Endodermal cell (in vitro differentiated cells): ENCODE measurements at regions not wholly inside any gene's neighbourhood (a gene's known extent, or its start where the extent isn't known, plus 50 kb on each side); places are given as distances from the start of the nearest gene placed in this dataset.

ENCODE experiments used
- DNase-seq: peaks from one replicate; pipeline ENCODE4 v3.0.0-alpha.2; 2017
- H3K27ac ChIP-seq: 2 replicates; pipeline ENCODE4 v1.5.1; 2013; ENCODE audit warnings: mild to moderate bottlenecking, low read depth, low read length, moderate library complexity
- H3K27me3 ChIP-seq: 2 replicates; pipeline ENCODE4 v1.6.1; 2013; ENCODE audit warnings: mild to moderate bottlenecking, low read length, moderate library complexity; ENCODE audit not compliant: insufficient read depth, control insufficient read depth, poor library complexity, severe bottlenecking
- H3K36me3 ChIP-seq: 2 replicates; pipeline ENCODE4 v1.7.0; 2013; ENCODE audit warnings: mild to moderate bottlenecking, low read length, moderate library complexity; ENCODE audit not compliant: control insufficient read depth, insufficient read depth
- H3K4me1 ChIP-seq: one replicate; pipeline ENCODE4 v1.7.0; 2013; ENCODE audit warnings: low read length; ENCODE audit not compliant: control insufficient read depth, insufficient read depth
- H3K4me3 ChIP-seq: 2 replicates; pipeline ENCODE4 v1.5.1; 2013; ENCODE audit warnings: mild to moderate bottlenecking, low read length, moderate library complexity
- H3K9ac ChIP-seq: 2 replicates; pipeline ENCODE4 v1.6.1; 2013; ENCODE audit warnings: mild to moderate bottlenecking, low read length, moderate library complexity; ENCODE audit not compliant: poor library complexity, severe bottlenecking; ENCODE audit errors: extremely low read depth
- H3K9me3 ChIP-seq: 2 replicates; pipeline ENCODE4 v1.6.1; 2013; ENCODE audit warnings: mild to moderate bottlenecking, low read length, moderate library complexity; ENCODE audit not compliant: control insufficient read depth
- H3K27ac Mint-ChIP-seq: 2 replicates; pipeline ENCODE4 v1.8.0; 2020; ENCODE audit warnings: mixed read lengths
- H3K27me3 Mint-ChIP-seq: 2 replicates; pipeline ENCODE4 v1.8.0; 2021; ENCODE audit warnings: mild to moderate bottlenecking, mixed read lengths; ENCODE audit not compliant: insufficient read depth
- H3K36me3 Mint-ChIP-seq: 2 replicates; pipeline ENCODE4 v1.8.0; 2020; ENCODE audit warnings: low read depth, mixed read lengths
- H3K4me1 Mint-ChIP-seq: 2 replicates; pipeline ENCODE4 v1.8.0; 2020; ENCODE audit warnings: mixed read lengths
- H3K4me3 Mint-ChIP-seq: 2 replicates; pipeline ENCODE4 v1.8.0; 2020; ENCODE audit warnings: mild to moderate bottlenecking, moderate library complexity, mixed read lengths
- H3K9me3 Mint-ChIP-seq: 2 replicates; pipeline ENCODE4 v1.8.0; 2020; ENCODE audit warnings: mild to moderate bottlenecking, mixed read lengths
- WGBS, 2 experiments: methylation state at CpG; one replicate each; pipeline versions ENCODE4 v1.1.5 to v1.1.7; 2013; ENCODE audit warnings: missing lambda C conversion rate in 2 of 2, mixed read lengths in 1 of 2; ENCODE audit not compliant: insufficient coverage in 1 of 2, insufficient read length in 1 of 2; 5-methylcytosine and 5-hydroxymethylcytosine counted together
- TF ChIP-seq, protein P1 (sequence below): fragments of 200-600 bp; sonication (generic); conservative IDR thresholded peaks from 2 replicates; pipeline ENCODE4 v1.5.0; 2021; ENCODE audit warnings: antibody characterized with exemption, mild to moderate bottlenecking

DNA sequence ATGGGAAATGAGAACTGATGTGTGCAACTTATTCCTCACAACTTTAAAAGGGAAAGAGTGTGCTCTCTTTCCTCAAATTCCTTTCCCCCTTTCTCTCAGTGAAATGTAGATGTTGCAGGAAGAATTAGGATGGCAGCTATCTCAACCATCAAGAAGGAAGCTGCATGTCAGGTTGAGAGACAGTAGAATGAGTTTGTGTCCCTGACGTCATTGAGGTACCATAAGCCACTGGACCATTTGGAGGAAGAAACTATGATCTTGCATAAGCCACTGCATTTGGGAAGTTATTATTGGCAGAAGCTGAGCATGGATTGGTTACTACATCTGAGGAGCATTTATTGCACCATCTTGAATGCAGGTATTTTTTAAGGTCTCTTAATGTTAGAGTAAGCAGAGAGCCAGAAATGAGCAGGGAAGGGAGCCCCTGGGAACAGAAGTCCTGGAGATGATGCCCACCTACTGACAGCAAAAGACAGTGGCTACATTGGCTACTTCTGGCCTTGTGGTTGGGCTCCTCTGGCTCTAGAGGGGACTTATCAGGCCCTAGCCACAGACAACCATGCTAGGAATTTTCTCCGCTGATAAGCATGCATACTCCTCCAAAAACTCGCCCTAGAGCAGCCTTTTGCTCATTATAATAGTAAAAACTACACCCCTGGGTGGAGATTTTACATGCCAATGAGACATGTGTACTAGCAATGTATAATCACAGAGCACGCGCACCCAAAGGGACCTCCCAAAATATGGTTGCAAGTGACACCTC lies 249.0 kb upstream of the SALL1 start:
- no peak overlapping the region for H3K4me3 ChIP-seq
- no peaks in the 10 kb centered on the region for H3K27me3 ChIP-seq
- Mint-ChIP-seq H3K36me3 (peaks cover 5% of the 10 kb centered on the region), H3K9me3 (peaks cover 21% of the 10 kb centered on the region), H3K4me3 (no peak overlapping the region), H3K27ac (no peak overlapping the region), H3K4me1 (no peaks in the 10 kb centered on the region), H3K27me3 (no peaks in the 10 kb centered on the region)
- H3K9me3 ChIP-seq = peaks cover 19% of the 10 kb centered on the region
- TF ChIP-seq, protein P1, sequence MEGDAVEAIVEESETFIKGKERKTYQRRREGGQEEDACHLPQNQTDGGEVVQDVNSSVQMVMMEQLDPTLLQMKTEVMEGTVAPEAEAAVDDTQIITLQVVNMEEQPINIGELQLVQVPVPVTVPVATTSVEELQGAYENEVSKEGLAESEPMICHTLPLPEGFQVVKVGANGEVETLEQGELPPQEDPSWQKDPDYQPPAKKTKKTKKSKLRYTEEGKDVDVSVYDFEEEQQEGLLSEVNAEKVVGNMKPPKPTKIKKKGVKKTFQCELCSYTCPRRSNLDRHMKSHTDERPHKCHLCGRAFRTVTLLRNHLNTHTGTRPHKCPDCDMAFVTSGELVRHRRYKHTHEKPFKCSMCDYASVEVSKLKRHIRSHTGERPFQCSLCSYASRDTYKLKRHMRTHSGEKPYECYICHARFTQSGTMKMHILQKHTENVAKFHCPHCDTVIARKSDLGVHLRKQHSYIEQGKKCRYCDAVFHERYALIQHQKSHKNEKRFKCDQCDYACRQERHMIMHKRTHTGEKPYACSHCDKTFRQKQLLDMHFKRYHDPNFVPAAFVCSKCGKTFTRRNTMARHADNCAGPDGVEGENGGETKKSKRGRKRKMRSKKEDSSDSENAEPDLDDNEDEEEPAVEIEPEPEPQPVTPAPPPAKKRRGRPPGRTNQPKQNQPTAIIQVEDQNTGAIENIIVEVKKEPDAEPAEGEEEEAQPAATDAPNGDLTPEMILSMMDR = no peak
- H3K4me1 ChIP-seq = no peaks in the 10 kb centered on the region
- 92 to 100% methylated on average over 3 to 5 of the region's 5 CpGs for WGBS, 2 experiments
- H3K27ac ChIP-seq = no peak overlapping the region
- no peak overlapping the region for H3K9ac ChIP-seq
- no peak for DNase-seq
- no peaks in the 10 kb centered on the region for H3K36me3 ChIP-seq

GRCh38 chr16:51394421-51394820 lies 243.4 kb upstream of the SALL1 start:
- Histone ChIP-seq H3K4me3 (no peak overlapping the region), H3K4me1 (peaks cover 4% of the 10 kb centered on the region), H3K27me3 (no peaks in the 10 kb centered on the region), H3K9me3 (peaks cover 7% of the 10 kb centered on the region), H3K36me3 (no peaks in the 10 kb centered on the region), H3K9ac (no peak overlapping the region), H3K27ac (no peak overlapping the region)
- Mint-ChIP-seq H3K27me3 (no peaks in the 10 kb centered on the region), H3K36me3 (no peaks in the 10 kb centered on the region), H3K9me3 (peaks cover 6% of the 10 kb centered on the region), H3K4me1 (peaks cover 31% of the 10 kb centered on the region), H3K27ac (no peak overlapping the region), H3K4me3 (no peak overlapping the region)
- TF ChIP-seq, protein P1 = no peak
- no peak for DNase-seq

GRCh38 chr16:51393381-51394005 lies 242.4 kb upstream of the SALL1 start:
- peaks cover 13% of the 10 kb centered on the region for H3K9me3 Mint-ChIP-seq
- TF ChIP-seq, protein P1 = no peak
- Histone ChIP-seq H3K4me1 (peaks cover 4% of the 10 kb centered on the region), H3K9ac (no peak overlapping the region), H3K36me3 (no peaks in the 10 kb centered on the region), H3K9me3 (peaks cover 16% of the 10 kb centered on the region), H3K27me3 (no peaks in the 10 kb centered on the region), H3K27ac (no peak overlapping the region), H3K4me3 (no peak overlapping the region)
- DNase-seq = no peak
- H3K36me3 Mint-ChIP-seq = peaks cover 2% of the 10 kb centered on the region
- peaks cover 31% of the 10 kb centered on the region for H3K4me1 Mint-ChIP-seq
- H3K27me3 Mint-ChIP-seq = no peaks in the 10 kb centered on the region
- H3K27ac Mint-ChIP-seq = no peak overlapping the region
- 93 to 100% methylated on average over 1 to 2 of the region's 2 CpGs for WGBS, 2 experiments
- no peak overlapping the region for H3K4me3 Mint-ChIP-seq
